Activated naive CD8-positive, alpha-beta T cell treated with anti-CD3 and anti-CD28 coated beads, Interleukin-2, amount 10 ng/mL, durations not matched to agents 7 days and 5 days (primary cell): ENCODE measurements at regions not wholly inside any gene's neighbourhood (a gene's known extent, or its start where the extent isn't known, plus 50 kb on each side); places are given as distances from the start of the nearest gene placed in this dataset.
"Not testable (repeated sequence)": the region's sequence is repeated elsewhere in the genome, so short reads cannot be mapped to it uniquely, and the experiment has no call there.

ENCODE experiments used
- ATAC-seq: fragments of 150-1000 bp; cut with Tn5 transposase; one replicate; pipeline ENCODE4 v1.10.0; 2021; ENCODE audit warnings: low read depth, moderate library complexity
- POLR2A ChIA-PET: fragments of 350-600 bp; sonication (Branson Sonifier 250); formaldehyde crosslinking; loops from one replicate; lab custom pipeline; 2021; ENCODE audit warnings: antibody characterized with exemption; lab: Charles Lee
- DNase-seq: peaks from one replicate; pipeline ENCODE4 v3.0.0; 2021
- H3K27ac Mint-ChIP-seq: one replicate; pipeline ENCODE4 v1.8.0; 2022; ENCODE audit warnings: mild to moderate bottlenecking, mixed read lengths
- H3K27me3 Mint-ChIP-seq: one replicate; pipeline ENCODE4 v1.8.0; 2022; ENCODE audit warnings: mild to moderate bottlenecking, moderate library complexity, mixed read lengths
- H3K36me3 Mint-ChIP-seq: one replicate; pipeline ENCODE4 v1.8.0; 2021; ENCODE audit warnings: mild to moderate bottlenecking, mixed read lengths
- H3K4me1 Mint-ChIP-seq: one replicate; pipeline ENCODE4 v1.8.0; 2021; ENCODE audit warnings: mixed read lengths
- H3K4me3 Mint-ChIP-seq: one replicate; pipeline ENCODE4 v1.8.0; 2022; ENCODE audit warnings: mild to moderate bottlenecking, moderate library complexity, mixed read lengths
- H3K9me3 Mint-ChIP-seq: one replicate; pipeline ENCODE4 v1.8.0; 2021; ENCODE audit warnings: mixed read lengths

DNA sequence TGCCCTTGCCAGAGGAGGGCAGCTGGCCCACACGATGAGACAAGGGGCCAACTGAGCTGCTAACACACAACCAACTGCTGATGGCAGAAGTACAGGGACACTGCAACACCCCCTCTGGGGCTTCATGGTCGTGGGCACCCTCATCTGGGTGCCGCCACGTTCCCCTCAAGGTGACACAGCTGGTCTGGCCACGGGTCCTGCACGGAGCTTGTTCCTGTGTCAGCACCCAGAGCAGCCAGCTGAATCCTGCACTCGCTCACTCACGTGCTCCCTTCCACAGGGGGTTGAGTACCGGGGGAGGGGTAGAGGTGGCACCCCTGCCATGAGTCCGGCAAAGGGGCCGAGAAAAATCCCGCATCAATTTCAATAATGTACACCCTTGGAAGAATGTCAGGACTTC lies 1319.1 kb downstream of the REEP3 start:
- H3K4me1 Mint-ChIP-seq, result no peaks in the 10 kb centered on the region
- H3K27me3 Mint-ChIP-seq, result no peaks in the 10 kb centered on the region
- POLR2A ChIA-PET, result no interaction called here
- no peaks in the 10 kb centered on the region for H3K36me3 Mint-ChIP-seq
- ATAC-seq (no peak), DNase-seq (no peak)
- peaks cover 6% of the 10 kb centered on the region for H3K9me3 Mint-ChIP-seq
- no peak overlapping the region for H3K27ac Mint-ChIP-seq
- H3K4me3 Mint-ChIP-seq, result no peak overlapping the region

DNA sequence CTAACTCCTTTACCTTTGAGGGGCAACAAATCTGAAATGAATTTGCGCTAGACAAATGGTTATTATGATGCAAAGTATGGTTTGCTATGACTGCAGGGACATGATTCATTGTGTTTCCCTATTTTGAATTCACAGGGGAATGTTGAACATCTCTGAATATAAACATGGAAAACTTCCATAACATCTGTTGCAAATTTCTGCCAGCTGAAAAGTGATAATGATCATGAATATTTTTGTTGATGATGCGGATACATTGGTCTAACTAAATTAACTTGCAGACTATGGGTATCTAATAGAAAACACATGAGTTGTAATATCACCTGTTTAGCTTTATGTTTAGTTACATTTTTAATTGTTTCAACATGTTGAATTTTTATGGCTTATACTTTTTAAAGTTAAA lies 1325.5 kb downstream of the REEP3 start:
- Mint-ChIP-seq H3K27ac (no peak overlapping the region), H3K9me3 (no peaks in the 10 kb centered on the region), H3K36me3 (no peaks in the 10 kb centered on the region), H3K27me3 (no peaks in the 10 kb centered on the region), H3K4me1 (no peaks in the 10 kb centered on the region), H3K4me3 (no peak overlapping the region)
- DNase-seq, result no peak
- POLR2A ChIA-PET, result no interaction called here
- no peak for ATAC-seq

DNA sequence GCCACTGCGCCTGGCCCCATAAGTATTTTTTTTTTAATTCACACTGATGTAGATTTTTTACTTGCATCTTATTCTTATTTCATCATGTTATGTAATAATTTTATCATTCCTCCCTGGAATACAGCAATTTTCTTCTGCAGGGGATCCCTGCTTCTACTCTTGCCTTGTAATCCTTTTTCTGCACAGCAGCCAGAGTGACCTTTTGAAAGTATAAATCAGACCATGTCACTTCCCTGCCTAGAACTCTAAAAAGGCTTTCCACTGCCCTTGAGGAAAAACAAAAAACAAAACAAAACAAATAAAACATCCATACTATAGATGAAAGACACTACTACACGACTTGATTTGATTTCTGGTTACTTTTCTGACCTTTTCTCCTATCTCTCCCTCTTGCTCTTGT lies 1334.7 kb downstream of the REEP3 start:
- no peak overlapping the region for H3K27ac Mint-ChIP-seq
- H3K4me1 Mint-ChIP-seq, result no peaks in the 10 kb centered on the region
- no peaks in the 10 kb centered on the region for H3K27me3 Mint-ChIP-seq
- H3K36me3 Mint-ChIP-seq, result no peaks in the 10 kb centered on the region
- ATAC-seq (no peak), DNase-seq (no peak)
- POLR2A ChIA-PET, result no interaction called here
- H3K9me3 Mint-ChIP-seq, result no peaks in the 10 kb centered on the region
- no peak overlapping the region for H3K4me3 Mint-ChIP-seq

DNA sequence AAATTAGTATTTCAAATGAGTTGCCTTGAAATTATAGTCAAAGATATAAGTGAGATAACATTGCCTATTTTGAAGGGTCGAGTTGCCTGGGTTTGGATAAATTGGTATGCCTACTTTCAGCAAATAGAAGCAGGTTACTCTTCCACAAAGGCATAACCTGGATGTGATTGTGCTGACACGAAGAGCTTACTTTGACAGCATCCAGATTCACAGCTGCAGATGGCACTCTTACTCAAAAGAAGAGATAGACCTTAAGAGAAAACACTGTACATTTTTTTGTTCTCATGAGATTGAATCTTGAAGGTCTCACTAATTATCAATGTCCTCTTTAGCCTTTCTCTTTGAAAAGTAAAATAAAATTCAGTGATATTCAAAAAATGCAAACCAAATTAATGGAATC lies 1338.7 kb downstream of the REEP3 start:
- no peak overlapping the region for H3K4me3 Mint-ChIP-seq
- no peak for ATAC-seq
- no peaks in the 10 kb centered on the region for H3K9me3 Mint-ChIP-seq
- no peaks in the 10 kb centered on the region for H3K4me1 Mint-ChIP-seq
- H3K27ac Mint-ChIP-seq, result no peak overlapping the region
- DNase-seq, result no peak
- no peaks in the 10 kb centered on the region for H3K27me3 Mint-ChIP-seq
- POLR2A ChIA-PET, result no interaction called here
- no peaks in the 10 kb centered on the region for H3K36me3 Mint-ChIP-seq

DNA sequence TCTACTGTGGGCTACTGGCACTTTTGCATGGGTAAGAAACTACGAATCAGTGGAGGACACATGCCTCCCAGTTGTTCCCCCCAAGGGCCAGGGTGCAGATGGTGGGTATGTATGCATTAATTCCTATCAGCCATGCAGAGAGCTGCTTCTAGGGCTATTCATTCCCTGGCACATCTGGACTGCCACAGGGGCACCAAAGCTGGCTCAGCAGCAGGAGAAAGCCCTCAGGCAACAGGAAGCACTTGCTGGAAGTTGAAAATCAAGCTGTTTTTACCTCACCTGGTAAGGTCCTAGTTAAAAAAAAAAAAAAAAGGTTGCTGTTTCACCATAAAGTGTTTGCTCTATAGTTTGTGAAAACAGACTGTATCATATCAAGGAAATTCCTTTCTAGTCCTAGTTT lies 1342.6 kb downstream of the REEP3 start:
- Mint-ChIP-seq H3K9me3 (no peaks in the 10 kb centered on the region), H3K27ac (no peak overlapping the region), H3K27me3 (no peaks in the 10 kb centered on the region), H3K4me1 (no peaks in the 10 kb centered on the region), H3K4me3 (no peak overlapping the region), H3K36me3 (no peaks in the 10 kb centered on the region)
- ATAC-seq (no peak), DNase-seq (no peak)
- POLR2A ChIA-PET, result no interaction called here

DNA sequence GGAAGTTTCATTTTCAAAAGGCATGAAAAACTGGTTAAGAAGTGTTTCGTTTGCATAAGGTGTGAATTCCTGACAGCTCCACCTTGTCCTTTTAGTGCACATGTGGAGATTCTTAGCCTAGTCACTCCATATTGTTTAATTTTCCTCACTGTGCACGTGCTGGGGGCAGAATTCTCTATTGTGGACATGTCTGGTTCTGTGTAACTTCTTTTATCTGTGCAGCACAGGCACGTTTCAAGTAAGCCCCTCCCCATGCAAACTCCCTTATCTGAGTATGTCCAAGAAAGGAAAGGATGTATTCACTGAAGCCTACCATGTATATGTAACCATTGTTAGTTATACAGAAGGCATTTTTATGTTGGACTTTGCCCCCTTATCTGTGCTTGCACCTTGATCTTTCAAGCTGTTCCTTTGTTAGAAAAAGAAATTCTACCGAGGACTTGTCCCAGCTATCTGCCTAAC lies 1346.3 kb downstream of the REEP3 start:
- Mint-ChIP-seq H3K27me3 (no peaks in the 10 kb centered on the region), H3K36me3 (no peaks in the 10 kb centered on the region), H3K9me3 (no peaks in the 10 kb centered on the region), H3K4me1 (no peaks in the 10 kb centered on the region), H3K4me3 (no peak overlapping the region), H3K27ac (no peak overlapping the region)
- DNase-seq, result no peak
- POLR2A ChIA-PET, result no interaction called here
- no peak for ATAC-seq

DNA sequence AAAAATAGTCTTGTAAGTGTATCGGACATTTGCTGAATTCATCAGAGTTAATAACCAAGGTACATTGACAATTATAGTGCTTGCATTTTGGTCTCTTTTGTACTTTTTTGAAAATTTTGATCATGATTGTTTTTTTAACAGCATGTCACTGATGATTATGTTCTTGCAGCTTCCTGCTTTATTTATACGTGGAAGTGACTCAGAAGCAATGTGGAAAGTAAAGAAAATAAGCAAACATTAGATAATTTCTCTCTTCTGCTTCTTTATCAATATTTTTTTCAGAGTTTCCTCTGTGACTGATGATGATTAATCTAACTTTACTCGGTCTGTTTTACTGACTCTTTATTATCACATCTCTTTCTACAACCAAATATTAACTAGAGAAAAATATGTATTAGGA lies 1351.9 kb downstream of the REEP3 start:
- Mint-ChIP-seq H3K4me1 (no peaks in the 10 kb centered on the region), H3K4me3 (no peak overlapping the region), H3K36me3 (no peaks in the 10 kb centered on the region), H3K27ac (no peak overlapping the region), H3K27me3 (no peaks in the 10 kb centered on the region), H3K9me3 (no peaks in the 10 kb centered on the region)
- no peak for ATAC-seq
- DNase-seq, result no peak
- POLR2A ChIA-PET, result no interaction called here

DNA sequence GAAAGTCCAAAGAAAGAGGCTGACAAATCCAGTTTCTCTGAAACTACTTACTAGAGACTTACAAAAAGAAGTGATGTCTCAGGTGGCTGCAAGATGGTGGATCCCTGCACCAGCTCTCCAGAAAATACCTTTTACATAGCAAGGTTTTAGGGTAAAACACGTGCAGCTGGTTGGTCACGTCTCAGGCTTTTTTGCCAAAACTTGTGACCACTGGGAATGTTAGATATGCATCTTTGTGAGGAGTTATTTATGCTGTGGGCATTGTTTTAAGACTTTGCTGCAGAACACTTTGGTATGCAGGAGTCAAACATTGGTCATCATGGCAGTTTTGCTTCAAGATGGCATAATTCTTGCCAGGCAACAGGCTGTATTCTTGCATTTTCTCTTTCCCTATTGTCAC lies 1352.8 kb downstream of the REEP3 start:
- Mint-ChIP-seq H3K36me3 (no peaks in the 10 kb centered on the region), H3K27ac (no peak overlapping the region), H3K4me1 (no peaks in the 10 kb centered on the region), H3K4me3 (no peak overlapping the region), H3K9me3 (no peaks in the 10 kb centered on the region), H3K27me3 (no peaks in the 10 kb centered on the region)
- ATAC-seq, result no peak
- POLR2A ChIA-PET, result no interaction called here
- no peak for DNase-seq

DNA sequence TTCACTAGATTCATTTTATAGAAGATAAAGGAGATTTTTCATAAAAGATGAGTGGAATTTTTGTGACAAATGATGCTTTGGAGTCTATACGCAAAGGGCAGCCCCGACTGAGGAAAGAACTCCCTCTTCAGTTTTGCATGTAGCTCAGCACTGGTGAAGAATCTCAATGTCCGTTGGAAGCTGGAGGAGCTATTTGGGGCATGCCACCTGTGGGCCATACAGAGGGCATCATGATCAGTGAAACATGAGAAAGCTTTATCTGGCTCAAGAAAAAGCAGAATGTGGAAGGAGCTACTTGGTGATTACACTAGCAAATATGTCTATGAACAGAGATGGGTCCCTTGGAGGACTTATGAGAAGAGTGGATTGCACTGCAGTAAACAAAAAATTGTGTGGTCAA lies 1359.3 kb downstream of the REEP3 start:
- no peaks in the 10 kb centered on the region for H3K27me3 Mint-ChIP-seq
- POLR2A ChIA-PET, result no interaction called here
- no peak for DNase-seq
- no peaks in the 10 kb centered on the region for H3K9me3 Mint-ChIP-seq
- no peaks in the 10 kb centered on the region for H3K36me3 Mint-ChIP-seq
- no peaks in the 10 kb centered on the region for H3K4me1 Mint-ChIP-seq
- H3K4me3 Mint-ChIP-seq, result no peak overlapping the region
- no peak for ATAC-seq
- H3K27ac Mint-ChIP-seq, result no peak overlapping the region

DNA sequence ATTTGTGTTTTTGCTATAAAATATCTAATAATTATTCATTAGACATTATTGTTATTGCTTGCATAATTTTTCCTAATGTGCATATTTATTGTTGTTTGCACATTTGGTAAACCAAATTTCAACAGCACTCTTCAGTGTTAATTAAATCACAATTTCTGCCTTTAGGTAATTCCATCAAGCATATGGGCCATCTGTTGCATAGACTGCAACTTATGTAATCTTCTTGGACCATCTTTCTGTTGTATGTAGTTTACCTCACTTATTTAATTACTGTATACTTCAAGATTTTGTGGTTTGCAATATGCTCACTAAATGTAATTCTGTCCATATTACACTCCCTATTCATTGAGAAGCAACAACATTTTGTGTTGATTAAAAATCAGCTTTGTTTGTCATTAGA lies 1360.1 kb downstream of the REEP3 start:
- H3K4me1 Mint-ChIP-seq, result no peaks in the 10 kb centered on the region
- no peaks in the 10 kb centered on the region for H3K9me3 Mint-ChIP-seq
- H3K4me3 Mint-ChIP-seq, result no peak overlapping the region
- ATAC-seq (no peak), DNase-seq (no peak)
- H3K27me3 Mint-ChIP-seq, result no peaks in the 10 kb centered on the region
- POLR2A ChIA-PET, result no interaction called here
- no peak overlapping the region for H3K27ac Mint-ChIP-seq
- no peaks in the 10 kb centered on the region for H3K36me3 Mint-ChIP-seq

DNA sequence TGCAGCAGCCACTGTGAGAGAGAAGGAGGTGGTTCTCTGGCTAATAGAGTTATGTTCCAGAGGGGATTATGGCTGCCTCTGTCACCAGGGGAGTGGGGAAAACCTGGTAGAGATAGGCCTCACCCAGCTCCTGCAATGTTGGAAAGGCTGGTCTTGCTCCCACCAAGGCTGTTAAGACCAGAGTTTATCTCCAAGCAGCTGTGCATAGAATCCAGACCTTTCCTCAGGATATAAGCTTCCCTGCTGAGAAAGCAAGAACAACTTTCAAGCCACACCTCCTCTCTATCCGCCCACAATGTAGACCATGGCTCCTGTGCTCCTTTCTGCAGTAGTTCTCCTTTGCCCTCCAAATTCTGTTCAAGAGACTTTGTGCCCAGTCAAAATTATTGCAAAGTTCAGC lies 1375.4 kb downstream of the REEP3 start:
- H3K36me3 Mint-ChIP-seq, result no peaks in the 10 kb centered on the region
- POLR2A ChIA-PET, result no interaction called here
- no peak overlapping the region for H3K27ac Mint-ChIP-seq
- peaks cover 2% of the 10 kb centered on the region for H3K9me3 Mint-ChIP-seq
- no peaks in the 10 kb centered on the region for H3K4me1 Mint-ChIP-seq
- H3K4me3 Mint-ChIP-seq, result no peak overlapping the region
- ATAC-seq, result no peak
- no peak for DNase-seq
- H3K27me3 Mint-ChIP-seq, result no peaks in the 10 kb centered on the region

DNA sequence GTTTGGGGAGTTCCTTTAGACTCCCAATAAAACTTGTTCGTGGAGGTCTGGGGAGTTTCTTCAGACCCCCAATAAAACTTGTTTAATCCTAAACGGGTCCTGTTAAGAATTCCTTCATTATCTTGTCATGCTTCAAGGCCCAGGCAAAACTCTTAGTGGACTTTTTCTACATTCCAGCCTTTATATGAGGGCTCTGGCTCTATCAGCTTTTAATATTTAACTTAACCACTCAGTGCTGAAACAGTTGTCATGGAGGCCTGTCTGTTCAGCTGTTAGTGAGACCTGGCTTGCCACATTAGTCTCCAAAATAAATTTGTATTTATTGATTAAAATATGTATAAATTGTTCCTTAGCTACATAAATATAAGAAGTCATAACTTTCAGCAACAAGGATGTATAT lies 1385.1 kb downstream of the REEP3 start:
- ATAC-seq, H3K9me3 Mint-ChIP-seq, DNase-seq, H3K36me3 Mint-ChIP-seq, POLR2A ChIA-PET, H3K27ac Mint-ChIP-seq, H3K4me1 Mint-ChIP-seq, H3K27me3 Mint-ChIP-seq, H3K4me3 Mint-ChIP-seq: not testable (repeated sequence)

DNA sequence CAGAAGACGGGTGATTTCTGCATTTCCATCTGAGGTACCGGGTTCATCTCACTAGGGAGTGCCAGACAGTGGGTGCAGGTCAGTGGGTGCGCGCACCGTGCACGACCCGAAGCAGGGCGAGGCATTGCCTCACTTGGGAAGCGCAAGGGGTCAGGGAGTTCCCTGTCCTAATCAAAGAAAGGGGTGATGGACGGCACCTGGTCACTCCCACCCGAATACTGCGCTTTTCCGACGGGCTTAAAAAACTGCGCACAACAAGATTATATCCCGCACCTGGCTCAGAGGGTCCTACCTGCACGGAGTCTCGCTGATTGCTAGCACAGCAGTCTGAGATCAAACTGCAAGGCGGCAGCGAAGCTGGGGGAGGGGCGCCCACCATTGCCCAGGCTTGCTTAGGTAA lies 1403.1 kb downstream of the REEP3 start:
- H3K36me3 Mint-ChIP-seq, DNase-seq, POLR2A ChIA-PET: not testable (repeated sequence)

DNA sequence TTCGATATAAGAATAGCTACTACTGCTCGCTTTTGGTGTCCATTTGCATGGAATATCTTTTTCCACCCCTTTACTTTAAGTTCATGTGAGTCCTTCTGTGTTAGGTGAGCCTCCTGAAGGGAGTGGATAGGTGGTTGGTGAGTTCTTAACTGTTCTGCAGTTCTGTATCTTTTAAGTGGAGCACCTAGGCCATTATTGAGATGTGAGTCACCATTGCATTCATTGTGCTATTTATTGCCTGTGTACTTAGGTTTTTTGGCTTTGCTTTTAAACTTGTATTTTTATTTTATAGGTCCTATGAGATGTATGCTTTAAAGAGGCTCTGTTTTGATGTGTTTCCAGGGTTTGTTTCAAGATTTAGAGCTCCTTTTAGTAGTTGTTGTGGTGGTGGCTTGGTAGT lies 1430.8 kb downstream of the REEP3 start:
- Mint-ChIP-seq H3K36me3 (no peaks in the 10 kb centered on the region), H3K27me3 (no peaks in the 10 kb centered on the region), H3K9me3 (peaks cover 10% of the 10 kb centered on the region), H3K27ac (no peak overlapping the region), H3K4me3 (no peak overlapping the region), H3K4me1 (no peaks in the 10 kb centered on the region)
- POLR2A ChIA-PET, result no interaction called here
- DNase-seq (no peak), ATAC-seq (no peak)

More for the DNA sequence above, 1403.1 kb downstream of the REEP3 start:
- H3K27me3 Mint-ChIP-seq, H3K4me1 Mint-ChIP-seq, ATAC-seq, H3K27ac Mint-ChIP-seq, H3K4me3 Mint-ChIP-seq, H3K9me3 Mint-ChIP-seq: not testable (repeated sequence)

DNA sequence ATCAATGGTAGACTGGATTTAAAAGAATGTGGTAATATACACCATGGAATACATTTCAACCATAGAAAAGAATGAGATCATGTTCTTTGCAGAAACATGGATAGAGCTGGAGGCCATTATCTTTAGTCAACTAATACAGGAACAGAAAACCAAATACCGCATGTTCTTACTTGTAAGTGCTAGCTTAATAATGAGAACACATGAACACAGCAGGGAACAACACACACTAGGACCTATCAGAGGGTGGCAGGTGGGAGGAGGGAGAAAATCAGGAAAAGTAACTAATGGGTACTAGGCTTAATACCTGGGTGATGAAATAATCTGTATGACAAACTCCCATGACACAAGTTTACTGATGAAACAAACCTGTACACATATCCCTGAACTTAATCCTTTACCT lies 1435.2 kb downstream of the REEP3 start:
- POLR2A ChIA-PET, result no interaction called here

More for the DNA sequence above, 1435.2 kb downstream of the REEP3 start:
- Mint-ChIP-seq H3K27ac (no peak overlapping the region), H3K27me3 (no peaks in the 10 kb centered on the region), H3K4me3 (no peak overlapping the region), H3K36me3 (no peaks in the 10 kb centered on the region), H3K4me1 (no peaks in the 10 kb centered on the region), H3K9me3 (peaks cover 6% of the 10 kb centered on the region)
- ATAC-seq (no peak), DNase-seq (no peak)
